ENCODE measurements at regions not wholly inside any gene's neighbourhood (a gene's known extent, or its start where the extent isn't known, plus 50 kb on each side); places are given as distances from the start of the nearest gene placed in this dataset.

DNA sequence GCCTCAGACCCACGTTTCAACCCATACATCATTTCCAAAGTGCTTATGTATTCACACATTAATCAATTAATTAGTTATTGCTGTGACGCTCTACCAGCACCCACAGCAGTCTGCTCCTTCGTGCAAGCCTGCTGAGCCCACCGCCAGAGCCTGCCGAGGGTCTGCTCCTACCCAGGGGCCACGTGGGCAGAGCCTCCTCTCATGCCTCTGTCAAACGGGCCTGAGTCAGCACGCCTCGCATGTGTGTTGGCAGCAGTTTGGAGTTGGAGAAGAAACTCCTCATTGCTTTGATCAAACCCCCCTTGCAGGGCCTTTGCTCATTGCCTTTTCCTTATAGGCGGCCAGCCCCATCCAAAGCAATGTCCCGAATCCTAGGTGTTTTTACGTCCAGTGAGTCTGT, 256.2 kb upstream of the IRX4 start:
- Histone ChIP-seq H3K4me3 (no peak overlapping the region), H3K4me1 (no peaks in the 10 kb centered on the region), H3K36me3 (no peaks in the 10 kb centered on the region), H3K9me3 (no peaks in the 10 kb centered on the region), H3K27ac (no peak overlapping the region), H3K27me3 (no peaks in the 10 kb centered on the region)
- intact Hi-C loops (cut with DNase I; ENCODE audit: low total_unique reads), result no loop called here
- TF ChIP-seq, protein P1, sequence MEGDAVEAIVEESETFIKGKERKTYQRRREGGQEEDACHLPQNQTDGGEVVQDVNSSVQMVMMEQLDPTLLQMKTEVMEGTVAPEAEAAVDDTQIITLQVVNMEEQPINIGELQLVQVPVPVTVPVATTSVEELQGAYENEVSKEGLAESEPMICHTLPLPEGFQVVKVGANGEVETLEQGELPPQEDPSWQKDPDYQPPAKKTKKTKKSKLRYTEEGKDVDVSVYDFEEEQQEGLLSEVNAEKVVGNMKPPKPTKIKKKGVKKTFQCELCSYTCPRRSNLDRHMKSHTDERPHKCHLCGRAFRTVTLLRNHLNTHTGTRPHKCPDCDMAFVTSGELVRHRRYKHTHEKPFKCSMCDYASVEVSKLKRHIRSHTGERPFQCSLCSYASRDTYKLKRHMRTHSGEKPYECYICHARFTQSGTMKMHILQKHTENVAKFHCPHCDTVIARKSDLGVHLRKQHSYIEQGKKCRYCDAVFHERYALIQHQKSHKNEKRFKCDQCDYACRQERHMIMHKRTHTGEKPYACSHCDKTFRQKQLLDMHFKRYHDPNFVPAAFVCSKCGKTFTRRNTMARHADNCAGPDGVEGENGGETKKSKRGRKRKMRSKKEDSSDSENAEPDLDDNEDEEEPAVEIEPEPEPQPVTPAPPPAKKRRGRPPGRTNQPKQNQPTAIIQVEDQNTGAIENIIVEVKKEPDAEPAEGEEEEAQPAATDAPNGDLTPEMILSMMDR (IDR thresholded peaks at IDR 0.05), result no peak
- DNase-seq, result peak in 1 of 2 donors; percentile 17

DNA sequence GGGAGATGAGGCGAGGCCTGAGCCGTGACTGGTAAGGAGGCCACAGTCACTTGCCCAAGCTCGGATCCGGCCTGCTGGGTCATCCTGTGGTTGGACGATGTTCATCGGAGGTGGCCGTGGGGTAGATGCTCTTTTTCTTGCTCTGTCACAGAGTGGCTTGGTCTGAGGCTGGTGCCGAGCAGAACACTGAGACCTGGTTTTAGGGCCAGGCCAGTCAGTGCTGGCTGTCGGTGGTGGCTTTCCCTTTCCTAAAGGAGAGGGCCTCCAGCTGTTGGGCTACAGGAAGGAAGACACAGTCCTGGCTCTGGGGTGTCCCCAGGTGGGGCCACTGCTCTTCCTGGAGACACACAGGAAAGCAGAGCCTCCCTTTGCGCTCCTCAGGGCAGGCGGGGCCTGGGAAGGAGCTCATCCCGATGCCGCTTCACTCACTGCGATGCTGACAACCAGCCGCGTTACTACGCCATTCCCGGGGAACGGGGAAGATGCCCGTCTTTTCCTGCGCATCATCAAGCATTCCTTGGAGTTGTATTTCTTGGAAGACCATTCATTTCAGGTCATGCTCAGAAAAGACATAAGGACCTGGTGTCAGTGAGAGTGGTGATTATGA, 254.8 kb upstream of the IRX4 start:
- Histone ChIP-seq H3K9me3 (no peaks in the 10 kb centered on the region), H3K27ac (no peak overlapping the region), H3K4me3 (no peak overlapping the region), H3K4me1 (no peaks in the 10 kb centered on the region), H3K27me3 (no peaks in the 10 kb centered on the region), H3K36me3 (no peaks in the 10 kb centered on the region)
- intact Hi-C loops (cut with DNase I; ENCODE audit: low total_unique reads), result no loop called here
- TF ChIP-seq, protein P1 (IDR thresholded peaks at IDR 0.05), result no peak
- DNase-seq, result peak in 1 of 2 donors; percentile 20

DNA sequence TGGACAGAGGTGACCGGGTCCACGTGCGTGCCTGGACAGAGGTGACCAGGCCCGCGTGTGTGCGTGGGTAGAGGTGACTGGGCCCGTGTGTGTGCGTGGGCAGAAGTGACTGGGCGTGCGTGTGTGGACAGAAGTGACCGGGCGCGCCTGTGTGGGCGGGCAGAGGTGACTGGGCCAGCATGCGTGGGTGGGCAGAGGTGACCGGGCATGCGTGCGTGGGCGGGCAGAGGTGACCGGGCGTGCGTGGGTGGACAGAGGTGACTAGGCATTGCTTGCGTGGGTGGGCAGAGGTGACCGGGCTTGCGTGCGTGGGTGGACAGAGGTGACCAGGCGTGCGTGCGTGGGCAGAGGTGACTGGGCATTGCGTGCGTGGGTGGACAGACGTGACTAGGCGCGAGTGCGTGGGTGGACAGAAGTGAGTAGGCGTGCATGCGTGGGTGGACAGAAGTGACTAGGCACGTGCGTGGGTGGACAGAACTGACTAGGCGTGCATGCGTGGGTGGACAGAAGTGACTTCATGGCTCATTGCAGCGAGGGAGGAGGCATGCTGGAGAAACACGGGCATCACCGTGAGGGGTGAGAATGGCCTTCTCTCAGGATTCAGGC, 254.1 kb upstream of the IRX4 start:
- Histone ChIP-seq H3K9me3 (no peaks in the 10 kb centered on the region), H3K27ac (no peak overlapping the region), H3K36me3 (no peaks in the 10 kb centered on the region), H3K27me3 (no peaks in the 10 kb centered on the region), H3K4me3 (no peak overlapping the region), H3K4me1 (no peaks in the 10 kb centered on the region)
- TF ChIP-seq, protein P1 (IDR thresholded peaks at IDR 0.05), result no peak
- intact Hi-C loops (cut with DNase I; ENCODE audit: low total_unique reads), result no loop called here
- DNase-seq, result peak in 1 of 2 donors; percentile 48

DNA sequence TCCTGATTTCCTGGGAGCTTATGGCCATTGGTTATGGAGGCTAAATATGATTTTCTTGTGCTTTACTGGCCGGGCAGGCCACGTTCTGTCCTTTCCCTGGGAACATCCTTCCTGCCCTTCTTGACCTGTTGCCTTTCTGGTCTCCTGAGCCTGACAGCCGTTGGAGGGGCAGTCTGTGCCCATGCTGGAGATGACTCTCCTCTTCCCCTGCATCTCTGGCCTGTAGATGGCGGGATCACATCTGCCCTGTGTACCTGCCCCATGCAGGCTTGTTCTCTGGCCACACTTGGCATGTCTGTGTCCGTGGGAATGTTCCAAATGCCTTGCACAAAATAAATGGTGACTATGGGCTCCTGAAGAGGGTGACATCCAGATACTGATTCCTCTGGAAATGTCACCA, 253.1 kb upstream of the IRX4 start:
- TF ChIP-seq, protein P1 (IDR thresholded peaks at IDR 0.05), result no peak

DNA sequence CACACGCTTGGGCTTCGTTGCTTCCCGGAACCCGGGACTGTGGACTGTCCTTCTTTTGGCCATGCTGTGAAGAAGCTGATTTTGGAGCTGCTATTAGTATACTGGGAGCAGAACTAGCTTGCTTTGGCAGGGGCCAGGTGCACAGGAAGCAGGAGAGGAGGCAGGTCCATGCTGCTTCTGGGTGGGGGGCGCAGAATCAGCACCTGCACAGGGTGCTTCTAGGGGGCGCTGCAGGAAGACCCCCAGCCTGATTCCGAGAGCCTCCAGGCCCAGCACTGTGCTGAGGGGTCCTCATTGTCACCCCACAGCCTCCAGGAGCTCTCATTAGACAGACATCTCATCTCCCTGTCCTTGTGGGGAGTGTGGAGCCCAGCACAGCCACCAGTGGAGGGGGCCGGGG, 252.6 kb upstream of the IRX4 start:
- TF ChIP-seq, protein P1 (IDR thresholded peaks at IDR 0.05), result no peak
- Histone ChIP-seq H3K27me3 (no peaks in the 10 kb centered on the region), H3K4me1 (no peaks in the 10 kb centered on the region), H3K9me3 (no peaks in the 10 kb centered on the region), H3K4me3 (no peak overlapping the region), H3K27ac (no peak overlapping the region), H3K36me3 (no peaks in the 10 kb centered on the region)
- intact Hi-C loops (cut with DNase I; ENCODE audit: low total_unique reads), result no loop called here
- DNase-seq, result peak in 1 of 2 donors; percentile 39

More for the DNA sequence above, 253.1 kb upstream of the IRX4 start:
- DNase-seq, result peak in 1 of 2 donors; percentile 25
- no peaks in the 10 kb centered on the region for H3K9me3 ChIP-seq
- H3K4me1 ChIP-seq, result no peaks in the 10 kb centered on the region
- H3K36me3 ChIP-seq, result no peaks in the 10 kb centered on the region
- H3K27ac ChIP-seq, result no peak overlapping the region
- H3K27me3 ChIP-seq, result no peaks in the 10 kb centered on the region
- H3K4me3 ChIP-seq, result no peak overlapping the region
- intact Hi-C loops (cut with DNase I; ENCODE audit: low total_unique reads), result no loop called here

Measured in tibial artery (tissue), 4 donors.